Endothelial cell of umbilical vein (primary cell): ENCODE measurements at regions not wholly inside any gene's neighbourhood (a gene's known extent, or its start where the extent isn't known, plus 50 kb on each side); places are given as distances from the start of the nearest gene placed in this dataset.

ENCODE experiments used
- BruUV-seq: library from RNA; stranded (reverse); fragments of 400-500 nt; replicated peaks from 2 replicates; lab custom pipeline; 2021; lab: Mats Ljungman, UMichigan
- CTCF ChIA-PET: fragments of 300-600, 350-600 bp; sonication (Branson Sonifier 250); formaldehyde crosslinking; loops from one replicate; lab custom pipeline; 2021; ENCODE audit warnings: antibody characterized with exemption, inconsistent platforms; lab: Charles Lee
- POLR2A ChIA-PET: fragments of 300-600, 350-600 bp; sonication (Branson Sonifier 250); formaldehyde crosslinking; loops from one replicate; lab custom pipeline; 2021; ENCODE audit warnings: antibody characterized with exemption, inconsistent platforms; lab: Charles Lee
- DNase-seq: peaks from one replicate; pipeline ENCODE4 v3.0.0-alpha.2; 2011; ENCODE audit warnings: low read depth, low spot score
- FAIRE-seq: peaks from 2 replicates; lab custom pipeline; 2011; peaks lifted over from hg19 to GRCh38; lab: Jason Lieb, UNC
- H2AFZ ChIP-seq: 2 replicates; pipeline ENCODE4 v1.6.0; 2012; ENCODE audit warnings: low read depth, low read length, control low read depth, inconsistent platforms
- H3K27ac ChIP-seq: 2 replicates; pipeline ENCODE4 v1.5.1; 2011; ENCODE audit warnings: low read depth, mild to moderate bottlenecking, control low read depth, low read length, moderate library complexity; ENCODE audit not compliant: insufficient read depth
- H3K27me3 ChIP-seq, 2 experiments: 2 replicates each; pipeline versions ENCODE4 v1.6.0 to v1.6.1; 2011; ENCODE audit warnings: low read length in 2 of 2, mixed read lengths in 1 of 2; ENCODE audit not compliant: control insufficient read depth in 2 of 2, insufficient read depth in 2 of 2
- H3K36me3 ChIP-seq, 2 experiments: 2 replicates in 1 of 2; 3 replicates in 1 of 2; pipeline ENCODE4 v1.5.1; 2011; ENCODE audit warnings: low read length in 2 of 2, mild to moderate bottlenecking in 1 of 2, moderate library complexity in 1 of 2; ENCODE audit not compliant: control insufficient read depth in 2 of 2, insufficient read depth in 2 of 2; ENCODE audit errors: extremely low read depth in 1 of 2
- H3K4me1 ChIP-seq: 3 replicates; pipeline ENCODE4 v1.5.1; 2011; ENCODE audit warnings: mild to moderate bottlenecking, low read length; ENCODE audit not compliant: control insufficient read depth, insufficient read depth; ENCODE audit errors: extremely low read depth
- H3K4me2 ChIP-seq: 2 replicates; pipeline ENCODE4 v1.6.1; 2011; ENCODE audit warnings: low read length, control low read depth, mixed read lengths; ENCODE audit not compliant: insufficient read depth
- H3K4me3 ChIP-seq, 3 experiments: fragments of 200-600 bp in 1 of 3; sonication (generic), shearing (Covaris generic) in 1 of 3; replicated peaks in 1 of 3; 2 replicates each; pipeline ENCODE4 v1.5.1; 2011 to 2016; ENCODE audit warnings: control low read depth in 3 of 3, low read length in 3 of 3, mild to moderate bottlenecking in 2 of 3, inconsistent platforms in 1 of 3, low read depth in 1 of 3, moderate library complexity in 1 of 3; ENCODE audit not compliant: insufficient read depth in 1 of 3
- H3K79me2 ChIP-seq: 2 replicates; pipeline ENCODE4 v1.6.0; 2012; ENCODE audit warnings: low read length, inconsistent platforms; ENCODE audit not compliant: control insufficient read depth, insufficient read depth
- H3K9ac ChIP-seq: replicated peaks from 2 replicates; pipeline ENCODE3; 2011; ENCODE audit warnings: low read length, control low read depth; ENCODE audit not compliant: insufficient read depth; ENCODE audit errors: extremely low read depth
- H3K9me1 ChIP-seq: replicated peaks from 3 replicates; pipeline ENCODE4 v1.6.0; 2011; ENCODE audit warnings: mild to moderate bottlenecking, low read length; ENCODE audit not compliant: control insufficient read depth, insufficient read depth; ENCODE audit errors: extremely low read depth
- H3K9me3 ChIP-seq: replicated peaks from 2 replicates; pipeline ENCODE4 v1.5.1; 2012; ENCODE audit warnings: low read length, inconsistent platforms; ENCODE audit not compliant: control insufficient read depth, insufficient read depth
- H4K20me1 ChIP-seq: replicated peaks from 2 replicates; pipeline ENCODE3; 2011; ENCODE audit warnings: mild to moderate bottlenecking, low read length; ENCODE audit not compliant: control insufficient read depth, insufficient read depth; ENCODE audit errors: extremely low read depth
- EZH2 ChIP-seq: IDR thresholded peaks from 2 replicates; pipeline ENCODE4 v1.6.1; 2012; ENCODE audit warnings: borderline replicate concordance, low read depth, mild to moderate bottlenecking, moderate library complexity, low read length, inconsistent platforms; ENCODE audit not compliant: severe bottlenecking
- FOS ChIP-seq: IDR thresholded peaks from 2 replicates; pipeline ENCODE4 v1.6.1; 2011; ENCODE audit warnings: mild to moderate bottlenecking, low read length, moderate library complexity, borderline replicate concordance; ENCODE audit not compliant: insufficient read depth
- GATA2 ChIP-seq: IDR thresholded peaks from 2 replicates; pipeline ENCODE4 v1.7.0; 2011; ENCODE audit warnings: low read depth, mild to moderate bottlenecking, moderate library complexity, mixed read lengths, low read length; ENCODE audit not compliant: insufficient read length, insufficient read depth
- JUN ChIP-seq: IDR thresholded peaks from 2 replicates; pipeline ENCODE4 v1.6.1; 2011; ENCODE audit warnings: borderline replicate concordance, low read depth; ENCODE audit not compliant: insufficient read length, insufficient read depth
- MYC ChIP-seq: IDR thresholded peaks from one replicate; pipeline ENCODE4 v1.6.1; 2011; ENCODE audit warnings: mild to moderate bottlenecking, low read depth, low read length
- POLR2A ChIP-seq: IDR thresholded peaks from 2 replicates; pipeline ENCODE4 v1.6.1; 2012; ENCODE audit warnings: low read depth, mild to moderate bottlenecking, control low read depth, low read length
- POLR2AphosphoS5 ChIP-seq: IDR thresholded peaks from 2 replicates; pipeline ENCODE4 v1.6.1; 2012; ENCODE audit warnings: low read depth, mild to moderate bottlenecking, control low read depth, low read length, moderate library complexity; ENCODE audit not compliant: insufficient read depth
- dilution Hi-C: fragments of 300-500 bp; cut with MboI; formaldehyde crosslinking; loops from one replicate; pipeline ENCODE4 v1.15.0; 2019; ENCODE audit warnings: low sequenced_read_pairs; ENCODE audit not compliant: extremely low pct_ligation_motif_present
- intact Hi-C: fragments of 100-400 bp; cut with micrococcal nuclease; formaldehyde crosslinking; loops from one replicate; pipeline ENCODE4 v1.10.0; 2022
- TF ChIP-seq, protein P1 (sequence below), 2 donors: IDR thresholded peaks; 1 replicate in 1 of 2; 2 replicates in 1 of 2; pipeline ENCODE4 v1.5.1; 2011; ENCODE audit warnings: low read length in 2 of 2, mild to moderate bottlenecking in 2 of 2, moderate library complexity in 2 of 2, control low read depth in 1 of 2, inconsistent platforms in 1 of 2, low read depth in 1 of 2; ENCODE audit not compliant: insufficient read depth in 1 of 2; ENCODE audit errors: extremely low read depth in 1 of 2
- TF ChIP-seq, protein P2 (sequence below): IDR thresholded peaks from 2 replicates; pipeline ENCODE4 v1.6.1; 2011; ENCODE audit not compliant: insufficient read depth, insufficient read length

DNA sequence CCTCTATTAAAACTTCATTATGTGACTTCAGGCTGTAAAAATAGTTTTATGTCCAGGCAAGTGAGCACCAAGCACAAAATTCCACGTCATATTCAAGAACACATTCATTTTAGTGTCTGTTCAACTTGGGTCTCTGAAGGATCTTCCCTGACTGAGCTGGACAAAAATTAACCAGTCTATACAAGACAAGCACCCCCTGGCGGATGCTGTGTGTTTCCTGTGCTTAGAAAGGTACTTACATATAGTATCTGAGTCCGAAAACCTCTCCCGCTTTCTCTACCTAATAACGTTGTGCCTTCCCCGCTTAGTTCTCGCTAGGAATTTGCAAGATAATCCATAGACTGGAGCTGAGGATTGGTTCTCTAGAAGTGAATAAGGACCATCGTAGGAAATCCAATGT, 2214.5 kb upstream of the TENM3 start:
- CTCF ChIA-PET, result no interaction called here

More for the DNA sequence above, 2214.5 kb upstream of the TENM3 start:
- H3K79me2 ChIP-seq, result no peaks in the 10 kb centered on the region
- H3K4me1 ChIP-seq, result no peaks in the 10 kb centered on the region
- no peaks in the 10 kb centered on the region for H4K20me1 ChIP-seq
- no peaks in the 10 kb centered on the region for H3K9me1 ChIP-seq
- H3K4me3 ChIP-seq, result no peak overlapping the region
- no peak overlapping the region for H3K9ac ChIP-seq
- intact Hi-C loops, result no loop called here
- peaks cover 2% of the 10 kb centered on the region for H3K9me3 ChIP-seq
- H2AFZ ChIP-seq, result no peak overlapping the region
- POLR2A ChIA-PET, result no interaction called here
- dilution Hi-C loops, result no loop called here
- no peak for DNase-seq
- TF ChIP-seq JUN (no peak), MYC (no peak), POLR2AphosphoS5 (no peak), FOS (no peak), POLR2A (no peak), GATA2 (no peak), EZH2 (no peak)
- TF ChIP-seq, protein P1, sequence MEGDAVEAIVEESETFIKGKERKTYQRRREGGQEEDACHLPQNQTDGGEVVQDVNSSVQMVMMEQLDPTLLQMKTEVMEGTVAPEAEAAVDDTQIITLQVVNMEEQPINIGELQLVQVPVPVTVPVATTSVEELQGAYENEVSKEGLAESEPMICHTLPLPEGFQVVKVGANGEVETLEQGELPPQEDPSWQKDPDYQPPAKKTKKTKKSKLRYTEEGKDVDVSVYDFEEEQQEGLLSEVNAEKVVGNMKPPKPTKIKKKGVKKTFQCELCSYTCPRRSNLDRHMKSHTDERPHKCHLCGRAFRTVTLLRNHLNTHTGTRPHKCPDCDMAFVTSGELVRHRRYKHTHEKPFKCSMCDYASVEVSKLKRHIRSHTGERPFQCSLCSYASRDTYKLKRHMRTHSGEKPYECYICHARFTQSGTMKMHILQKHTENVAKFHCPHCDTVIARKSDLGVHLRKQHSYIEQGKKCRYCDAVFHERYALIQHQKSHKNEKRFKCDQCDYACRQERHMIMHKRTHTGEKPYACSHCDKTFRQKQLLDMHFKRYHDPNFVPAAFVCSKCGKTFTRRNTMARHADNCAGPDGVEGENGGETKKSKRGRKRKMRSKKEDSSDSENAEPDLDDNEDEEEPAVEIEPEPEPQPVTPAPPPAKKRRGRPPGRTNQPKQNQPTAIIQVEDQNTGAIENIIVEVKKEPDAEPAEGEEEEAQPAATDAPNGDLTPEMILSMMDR (IDR thresholded peaks at IDR 0.05; ENCODE audit: extremely low read depth in 1 of 2, insufficient read depth in 1 of 2, low read depth in 1 of 2, low read length in 2 of 2), result no peak
- TF ChIP-seq, protein P2, sequence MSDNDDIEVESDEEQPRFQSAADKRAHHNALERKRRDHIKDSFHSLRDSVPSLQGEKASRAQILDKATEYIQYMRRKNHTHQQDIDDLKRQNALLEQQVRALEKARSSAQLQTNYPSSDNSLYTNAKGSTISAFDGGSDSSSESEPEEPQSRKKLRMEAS, result no peak
- no peaks in the 10 kb centered on the region for H3K36me3 ChIP-seq
- BruUV-seq, result no TSS peak
- H3K27ac ChIP-seq, result no peak overlapping the region
- H3K4me2 ChIP-seq, result no peak overlapping the region
- no peaks in the 10 kb centered on the region for H3K27me3 ChIP-seq
- no peak for FAIRE-seq
